ENCODE measurements at regions not wholly inside any gene's neighbourhood (a gene's known extent, or its start where the extent isn't known, plus 50 kb on each side); places are given as distances from the start of the nearest gene placed in this dataset.
A peak's percentile ranks its signal among the peaks of the same experiment; 100 is the strongest.

DNA sequence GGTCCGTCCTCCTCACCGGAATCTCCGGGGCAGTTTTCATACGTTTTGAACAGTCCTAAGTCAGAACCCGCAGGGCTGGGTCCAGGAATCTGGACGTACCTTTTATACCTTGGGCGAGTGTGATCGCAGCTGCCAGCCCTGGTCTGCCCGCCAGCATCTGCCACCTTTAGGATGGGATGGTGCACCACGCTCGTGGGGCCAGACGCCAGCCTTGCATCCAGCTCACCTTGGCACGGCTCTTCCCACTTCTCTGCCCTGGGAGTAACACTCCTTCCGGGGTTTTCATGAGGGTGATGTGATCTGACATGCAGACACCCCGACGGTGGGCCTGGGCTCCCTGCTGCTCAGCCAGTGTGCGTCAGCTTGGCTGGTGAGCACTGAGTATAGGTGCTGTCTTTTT is 66.6 kb upstream of the ZNF469 start:
- peaks cover 11% of the 10 kb centered on the region for H3K9me3 ChIP-seq
- H3K4me3 ChIP-seq = no peak overlapping the region
- POLR2A ChIA-PET = interaction anchor here (0.7 kb wide), 1 partner anchor 1174 kb away, joined by 6 read pairs; no protein-coding TSS in a partner anchor
- DNase-seq (ENCODE audit: low read depth in 1 of 2, low spot score in 1 of 2) (no peak), FAIRE-seq (no peak), ATAC-seq (peak; percentile 8 to 44; a peak in 3 of 6 replicates)
- peaks cover 16% of the 10 kb centered on the region for H3K4me1 ChIP-seq
- peak overlapping the region; percentile 80 to 93 for H3K27ac ChIP-seq
- TF ChIP-seq BHLHE40 (IDR thresholded peaks at IDR 0.05; ENCODE audit: low read depth, low read length) (no peak), ZFP36 (IDR thresholded peaks at IDR 0.05; ENCODE audit: borderline replicate concordance, partially characterized antibody) (no peak), ZSCAN20 (CRISPR knock-in tag; IDR thresholded peaks at IDR 0.05) (no peak), RNF2 (IDR thresholded peaks at IDR 0.05; ENCODE audit: borderline replicate concordance, low read depth) (no peak), FOXS1 (CRISPR knock-in tag; IDR thresholded peaks at IDR 0.05) (no peak), CBX8 (IDR thresholded peaks at IDR 0.05) (no peak), POLR2A (IDR thresholded peaks at IDR 0.05; ENCODE audit: low read length) (no peak)
- WGBS (ENCODE audit: missing lambda C conversion rate) = 94% methylated on average over 13 of the region's 17 CpGs
- CTCF ChIA-PET = interaction anchor here (0.7 to 1.6 kb wide), 4 partner anchors 9 to 28 kb away, joined by 3 to 5 read pairs (median 4); no protein-coding TSS in a partner anchor
- H3K4me2 ChIP-seq = peak overlapping the region; percentile 59

DNA sequence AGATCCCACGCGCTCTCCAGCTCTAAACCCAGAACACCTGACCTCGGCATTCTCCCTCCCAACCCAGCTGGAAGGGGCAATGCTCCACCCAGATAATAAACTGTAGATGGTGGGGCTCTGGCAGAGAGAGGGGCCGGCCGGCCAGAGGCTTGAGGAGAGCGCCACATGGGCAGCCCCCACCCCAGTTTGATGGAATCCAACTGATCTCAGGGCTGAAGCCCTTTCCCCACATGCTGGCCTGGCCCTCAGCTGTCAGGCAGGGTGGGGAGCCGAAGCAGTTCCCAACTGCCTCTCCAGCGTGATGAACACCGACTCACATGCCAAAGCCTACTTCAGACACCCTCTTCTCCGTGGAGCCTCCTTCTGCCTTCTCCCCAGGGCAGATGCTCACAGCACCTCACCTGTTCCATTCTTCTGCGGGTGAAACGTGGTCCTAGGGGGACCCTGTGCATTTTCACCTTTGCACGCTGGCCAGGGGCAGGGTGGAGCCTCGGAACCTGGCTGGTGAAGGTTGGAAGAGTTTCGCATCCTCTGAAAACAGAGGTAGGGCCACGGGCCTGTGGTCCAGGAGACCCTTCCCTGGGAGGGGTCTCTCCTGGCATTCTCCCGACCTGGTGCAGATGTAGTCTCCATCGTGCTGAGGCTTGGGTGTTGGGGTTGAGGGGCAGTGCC is 65.7 kb upstream of the ZNF469 start:
- peaks cover 12% of the 10 kb centered on the region for H3K9me3 ChIP-seq
- POLR2A ChIA-PET = interaction anchor here (0.7 kb wide), 1 partner anchor 1175 kb away, joined by 6 read pairs; no protein-coding TSS in a partner anchor
- FAIRE-seq (no peak), DNase-seq (ENCODE audit: low read depth in 1 of 2, low spot score in 1 of 2) (no peak), ATAC-seq (no peak)
- CTCF ChIA-PET = interaction anchor here (0.7 to 1.6 kb wide), 5 partner anchors 9 to 29 kb away, joined by 3 to 5 read pairs (median 3); no protein-coding TSS in a partner anchor
- H3K4me3 ChIP-seq = no peak overlapping the region
- H3K4me1 ChIP-seq = peaks cover 16% of the 10 kb centered on the region
- WGBS (ENCODE audit: missing lambda C conversion rate) = 96% methylated on average over 18 of the region's 18 CpGs
- H3K27ac ChIP-seq = peak overlapping the region; percentile 54 to 93
- peak; percentile 15 for TF ChIP-seq MAFK (IDR thresholded peaks at IDR 0.05; ENCODE audit: partially characterized antibody)
- no peak for TF ChIP-seq NFE2L2 (conservative IDR thresholded peaks at IDR 0.05; ENCODE audit: low read length)
- no peak overlapping the region for H3K4me2 ChIP-seq

DNA sequence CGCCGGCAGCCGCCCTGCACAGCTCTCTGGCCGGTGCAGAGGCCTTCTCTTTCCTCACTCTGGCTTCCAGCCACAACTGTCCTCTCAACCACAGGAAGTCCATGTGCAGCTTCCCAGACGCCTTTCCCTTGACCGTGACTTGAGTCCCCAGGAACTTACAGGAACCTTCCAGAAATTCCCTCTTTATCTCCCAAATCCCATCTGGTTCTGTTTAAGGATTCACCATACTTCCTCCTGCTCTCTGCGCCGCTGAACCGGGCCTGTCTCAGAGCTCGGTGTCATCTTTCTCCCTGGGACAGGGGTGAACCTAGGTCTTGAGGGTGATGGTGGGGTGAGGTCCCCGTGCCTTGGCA is 65.2 kb upstream of the ZNF469 start:
- peaks cover 16% of the 10 kb centered on the region for H3K4me1 ChIP-seq
- POLR2A ChIA-PET = no interaction called here
- H3K4me2 ChIP-seq = no peak overlapping the region
- no peak overlapping the region for H3K4me3 ChIP-seq
- DNase-seq (ENCODE audit: low read depth in 1 of 2, low spot score in 1 of 2) (no peak), ATAC-seq (no peak), FAIRE-seq (no peak)
- TF ChIP-seq GATA3 (IDR thresholded peaks at IDR 0.05; ENCODE audit: borderline replicate concordance) (no peak), MYC (IDR thresholded peaks at IDR 0.05; ENCODE audit: borderline replicate concordance, low read length) (no peak), RFX5 (IDR thresholded peaks at IDR 0.05) (no peak), POLR2AphosphoS2 (conservative IDR thresholded peaks at IDR 0.05; ENCODE audit: low read length) (no peak), POLR2A (IDR thresholded peaks at IDR 0.05; ENCODE audit: low read length) (no peak), TFCP2L1 (CRISPR knock-in tag; IDR thresholded peaks at IDR 0.05) (no peak)
- 97% methylated on average over 11 of the region's 11 CpGs for WGBS (ENCODE audit: missing lambda C conversion rate)
- peaks cover 7% of the 10 kb centered on the region for H3K9me3 ChIP-seq
- CTCF ChIA-PET = interaction anchor here (1.0 to 1.8 kb wide), 3 partner anchors 10 to 19 kb away, joined by 3 to 5 read pairs (median 4); no protein-coding TSS in a partner anchor
- H3K27ac ChIP-seq = peak overlapping the region; percentile 54 to 93

DNA sequence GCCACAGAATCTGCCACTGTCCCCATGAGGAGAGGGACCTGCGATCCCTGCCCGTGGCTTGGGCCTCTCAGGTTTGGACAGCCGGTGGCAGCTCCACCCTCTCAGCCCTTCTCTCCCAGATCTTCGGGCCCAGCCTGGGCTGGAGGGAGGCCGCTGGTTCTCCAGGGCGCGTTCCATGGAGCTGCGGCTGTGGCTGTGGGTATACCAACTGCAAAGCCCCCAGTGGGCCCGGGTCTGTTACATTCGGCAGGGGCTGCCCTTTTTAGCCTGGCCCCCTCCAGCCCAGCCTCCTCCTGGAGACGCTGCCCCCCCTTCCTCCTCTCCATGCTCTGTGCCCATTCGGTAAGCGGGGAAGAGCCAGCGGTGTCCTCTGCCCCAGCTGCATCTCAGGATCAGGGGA is 64.7 kb upstream of the ZNF469 start:
- ATAC-seq = no peak
- CTCF ChIA-PET = interaction anchor here (1.0 to 1.8 kb wide), 3 partner anchors 9 to 20 kb away, joined by 3 to 5 read pairs (median 4); no protein-coding TSS in a partner anchor
- FAIRE-seq = no peak
- POLR2A ChIA-PET = no interaction called here
- 97% methylated on average over 12 of the region's 14 CpGs for WGBS (ENCODE audit: missing lambda C conversion rate)
- H3K27ac ChIP-seq = peak overlapping the region; percentile 54 to 93; a peak in 4 of 6 replicates
- TF ChIP-seq MYC (IDR thresholded peaks at IDR 0.05; ENCODE audit: borderline replicate concordance, low read length) (no peak), TFCP2L1 (CRISPR knock-in tag; IDR thresholded peaks at IDR 0.05) (no peak), ZSCAN20 (CRISPR knock-in tag; IDR thresholded peaks at IDR 0.05) (no peak), KDM5A (IDR thresholded peaks at IDR 0.05) (no peak), NPAS2 (CRISPR knock-in tag; IDR thresholded peaks at IDR 0.05; ENCODE audit: borderline replicate concordance) (no peak), RARB (CRISPR knock-in tag; IDR thresholded peaks at IDR 0.05) (no peak), MAFK (IDR thresholded peaks at IDR 0.05; ENCODE audit: partially characterized antibody) (no peak), JUN (IDR thresholded peaks at IDR 0.05) (no peak), RAD21 (conservative IDR thresholded peaks at IDR 0.05 in 1 of 2, IDR thresholded peaks at IDR 0.05 in 1 of 2) (no peak)
- no peak overlapping the region for H3K4me2 ChIP-seq
- peaks cover 5% of the 10 kb centered on the region; the same call in 2 of the 3 replicates for H3K9me3 ChIP-seq
- H3K4me3 ChIP-seq = no peak overlapping the region
- DNase-seq (ENCODE audit: low read depth in 1 of 2, low spot score in 1 of 2) = no peak
- H3K4me1 ChIP-seq = peaks cover 16% of the 10 kb centered on the region
